RPMI7951 (cell line): ENCODE measurements at regions not wholly inside any gene's neighbourhood (a gene's known extent, or its start where the extent isn't known, plus 50 kb on each side); places are given as distances from the start of the nearest gene placed in this dataset.

Experiments used
- DNase-seq: peaks from one replicate; pipeline ENCODE4 v3.0.0-alpha.2; 2012; ENCODE audit warnings: low read depth

DNA sequence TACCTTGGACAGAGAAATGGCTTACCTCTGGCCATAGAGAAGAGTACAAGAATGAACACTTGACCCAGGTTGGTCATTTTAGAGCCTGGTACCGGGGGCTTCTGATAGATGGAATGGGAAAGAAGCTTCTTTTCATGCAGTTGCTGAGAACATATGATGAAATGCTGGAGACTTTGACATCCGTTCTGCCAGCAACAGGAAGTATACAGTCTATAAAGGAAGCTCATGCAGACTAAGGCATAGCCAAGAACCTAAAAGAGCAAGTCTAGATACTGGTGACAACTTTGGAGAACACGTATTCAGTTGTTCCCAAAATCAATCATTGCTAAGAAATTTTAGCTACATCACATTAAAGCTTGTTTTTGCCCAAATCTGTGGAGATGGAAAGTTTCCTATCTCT, 894.6 kb downstream of the METTL15 start:
- no peak for DNase-seq

- no peak for DNase-seq
Measured at GRCh38 chr11:28999620-29000019, 891.4 kb downstream of the METTL15 start.

DNA sequence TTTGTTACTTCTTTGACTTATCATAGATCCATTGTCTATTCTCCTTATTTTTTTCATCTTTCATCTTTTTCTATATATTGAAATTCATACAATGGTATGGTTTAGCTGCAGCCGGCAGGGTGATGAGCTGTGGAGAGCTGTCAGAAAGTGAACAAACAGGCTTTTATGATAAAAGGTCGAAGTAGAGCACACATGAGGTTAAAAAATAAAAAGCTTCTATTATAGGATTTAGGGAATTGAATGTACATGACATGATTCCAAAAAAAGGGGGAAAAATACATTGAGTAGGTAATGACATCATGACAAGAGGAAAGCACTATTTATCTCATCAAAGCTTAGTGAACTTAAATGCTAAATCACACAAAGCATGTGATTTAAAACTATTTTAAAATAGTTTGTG, 884.8 kb downstream of the METTL15 start:
- DNase-seq, result no peak

DNA sequence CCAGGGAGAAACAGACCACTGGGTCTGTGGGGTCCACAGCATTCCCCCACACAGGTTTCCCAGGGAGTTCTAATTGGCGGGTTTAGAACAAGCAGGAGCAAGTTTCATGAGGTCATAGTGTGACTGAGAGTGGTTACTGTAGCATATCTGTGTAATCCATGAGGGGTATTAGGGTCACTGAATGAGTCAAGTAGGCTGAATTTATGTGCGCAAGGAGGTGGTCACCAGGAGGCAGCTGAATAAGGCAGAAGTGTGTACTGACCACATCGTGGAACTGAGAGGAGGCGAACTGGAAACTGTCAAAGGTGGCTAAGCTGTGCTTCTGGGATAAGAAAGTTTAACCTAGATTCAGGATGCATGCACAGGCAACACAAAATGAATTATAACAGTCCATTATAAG, 876.0 kb downstream of the METTL15 start:
- no peak for DNase-seq

DNA sequence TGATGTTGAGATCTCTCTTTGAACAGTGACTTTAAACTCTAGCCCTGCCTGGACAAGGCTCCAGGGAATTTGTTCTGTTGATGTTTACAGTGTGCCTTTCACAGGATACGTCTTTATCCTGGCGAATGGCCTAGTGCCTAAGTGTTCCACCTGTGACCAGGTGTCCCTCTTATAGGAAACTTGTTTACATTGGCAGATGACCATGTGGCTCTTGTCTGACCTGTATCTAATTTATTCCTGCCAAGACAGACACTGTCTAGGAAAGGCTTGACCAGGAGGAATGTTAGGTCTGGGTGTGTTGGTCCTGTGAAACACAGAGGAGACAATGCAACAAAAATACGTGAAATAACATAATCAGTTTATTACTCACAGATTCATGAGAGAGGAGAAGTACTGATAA, 875.6 kb downstream of the METTL15 start:
- no peak for DNase-seq

GRCh38 chr11:28981381-28981780, 873.2 kb downstream of the METTL15 start:
- no peak for DNase-seq

- DNase-seq, result peak; percentile 30
Measured at GRCh38 chr11:28976801-28977145, 868.6 kb downstream of the METTL15 start.

DNA sequence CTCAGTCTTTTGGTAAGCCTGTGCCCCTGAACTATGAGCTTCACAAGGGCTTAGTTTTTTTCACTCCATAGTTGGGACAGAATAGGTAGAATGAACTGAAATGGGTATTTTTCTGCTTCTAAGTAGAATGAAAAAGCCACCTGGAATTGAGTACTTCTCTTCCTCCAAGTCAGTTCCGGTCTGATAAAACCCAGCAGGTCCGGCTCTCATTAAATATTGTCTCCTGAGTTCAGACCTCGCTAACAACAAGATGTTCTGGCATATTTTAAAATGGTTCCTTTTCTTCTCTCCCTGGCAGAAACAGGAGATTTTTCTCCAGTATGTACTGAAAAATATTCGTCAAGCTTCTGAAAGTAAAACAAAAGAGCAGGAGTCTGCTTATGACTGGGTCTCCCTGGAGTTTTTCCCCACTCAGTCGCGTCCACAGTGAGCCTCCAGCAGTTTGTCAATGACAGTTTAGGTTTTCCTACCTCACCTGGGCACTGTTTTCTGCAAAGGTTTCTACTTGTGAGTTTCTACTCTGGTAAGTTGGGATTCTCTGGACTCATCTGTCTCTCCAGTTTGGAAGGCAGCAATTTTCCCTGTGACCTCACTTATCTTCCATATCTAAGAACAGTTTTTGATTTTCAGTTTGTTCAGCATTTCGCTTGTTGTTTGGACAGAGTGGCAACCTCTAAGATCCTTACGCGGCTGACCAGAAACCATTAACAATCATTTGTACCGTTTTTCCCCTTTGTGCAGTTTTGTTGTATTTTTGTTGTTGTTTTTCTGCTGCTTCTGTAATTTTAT, 868.0 kb downstream of the METTL15 start:
- no peak for DNase-seq

DNA sequence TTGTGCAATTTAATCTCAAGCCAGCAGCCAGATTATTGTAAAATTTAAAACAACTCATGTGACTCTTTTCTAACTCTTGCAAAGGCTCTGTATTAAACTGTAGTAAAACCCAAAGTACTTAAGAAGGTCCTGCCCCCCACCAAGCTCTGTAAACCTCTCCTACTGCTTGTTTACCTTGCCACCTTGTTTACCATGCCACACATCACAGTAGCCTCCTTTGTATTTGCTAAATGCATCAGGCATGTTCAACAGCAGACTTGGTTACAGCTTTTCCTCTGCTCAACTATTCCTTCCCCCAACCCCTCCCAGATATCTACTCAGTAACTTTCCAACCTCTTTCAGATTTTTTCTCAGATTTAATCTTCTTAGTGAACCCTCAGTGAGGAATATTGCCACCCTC, 861.6 kb downstream of the METTL15 start:
- DNase-seq, result no peak

- DNase-seq, result peak; percentile 16
Measured at GRCh38 chr11:28966951-28967350, 858.8 kb downstream of the METTL15 start.

DNA sequence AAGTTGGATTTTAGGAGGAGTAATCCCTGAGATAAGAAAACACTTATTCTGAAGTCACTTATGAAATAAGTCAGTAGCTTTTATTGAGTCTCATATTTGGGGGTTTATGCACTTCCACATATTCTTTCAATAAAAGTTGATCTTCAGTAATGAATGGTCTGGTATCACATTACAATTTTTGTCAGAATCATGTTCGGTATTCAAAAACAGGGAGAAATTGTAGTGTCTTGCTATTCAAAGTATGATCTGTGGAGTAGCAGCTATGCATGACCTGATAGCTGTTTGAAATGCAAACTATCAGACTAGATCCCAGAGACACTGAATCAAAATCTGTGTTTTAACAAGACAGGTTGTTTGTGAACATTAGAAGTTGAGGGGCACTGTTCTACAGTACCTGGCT, 857.6 kb downstream of the METTL15 start:
- DNase-seq, result no peak

GRCh38 chr11:28964811-28965210, 856.6 kb downstream of the METTL15 start:
- no peak for DNase-seq

- DNase-seq, result peak; percentile 8
Measured at GRCh38 chr11:28963187-28963586, 855.0 kb downstream of the METTL15 start.

GRCh38 chr11:28962502-28962901, 854.3 kb downstream of the METTL15 start:
- no peak for DNase-seq

DNA sequence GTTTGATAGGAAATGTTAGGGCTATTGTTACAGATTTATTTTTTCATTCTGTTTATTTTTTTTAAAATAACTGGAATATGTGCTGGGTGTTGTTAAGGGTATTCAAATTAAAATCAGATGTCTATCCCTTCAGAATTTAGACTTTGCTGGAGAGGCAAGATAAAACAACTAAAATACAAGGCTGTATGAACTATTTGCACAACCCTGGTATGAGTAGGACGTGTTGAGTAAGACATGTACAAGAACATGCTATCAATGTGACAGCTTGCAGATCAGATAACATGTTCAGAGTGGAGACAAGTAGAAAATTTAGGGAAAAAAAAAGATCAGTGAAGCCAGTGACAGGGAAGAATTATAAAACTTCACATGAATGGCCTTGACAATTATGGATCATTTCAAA, 853.5 kb downstream of the METTL15 start:
- DNase-seq, result no peak

- DNase-seq, result no peak
Measured at GRCh38 chr11:28956446-28956845, 848.3 kb downstream of the METTL15 start.

GRCh38 chr11:28951191-28951590, 843.0 kb downstream of the METTL15 start:
- DNase-seq, result no peak

DNA sequence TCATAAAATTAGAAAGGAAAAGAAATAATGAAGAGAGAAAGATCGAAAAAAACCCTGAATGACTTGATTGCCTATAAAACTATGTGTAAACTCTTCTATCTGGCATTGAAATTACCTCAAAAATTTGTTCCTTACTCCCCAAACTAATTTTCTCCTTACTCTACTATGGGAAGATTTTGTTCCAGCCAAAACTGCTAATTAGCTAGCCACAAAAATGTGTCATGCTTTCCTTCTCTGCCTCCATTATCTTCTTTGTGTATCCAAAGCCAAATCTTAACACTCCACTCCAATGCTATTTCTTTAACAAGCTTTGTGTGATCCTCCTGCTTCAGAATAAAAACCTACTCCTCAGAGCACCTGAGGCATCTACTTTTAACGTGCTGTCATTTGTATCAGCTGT, 831.2 kb downstream of the METTL15 start:
- DNase-seq, result no peak

DNA sequence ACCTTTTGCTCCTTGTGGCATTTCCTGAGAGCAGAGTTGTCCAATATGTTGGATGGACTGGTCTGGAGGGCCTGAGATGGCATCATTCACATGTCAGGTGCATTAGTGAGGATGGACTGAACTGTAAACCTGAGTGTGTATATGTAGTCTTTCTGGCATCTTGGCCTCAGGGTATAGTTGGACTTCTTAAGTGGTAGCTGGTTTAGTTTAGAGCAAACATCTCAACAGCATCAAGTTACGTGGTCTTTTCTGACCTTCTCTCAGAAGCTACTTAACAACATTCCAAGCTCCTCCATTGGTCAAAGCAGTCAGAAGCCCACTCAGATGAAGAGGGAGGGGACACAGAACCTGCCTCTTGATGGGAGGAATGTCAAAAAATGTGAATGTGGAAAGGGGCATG, 829.9 kb downstream of the METTL15 start:
- DNase-seq, result no peak

GRCh38 chr11:28932940-28933339, 824.8 kb downstream of the METTL15 start:
- DNase-seq, result no peak

DNA sequence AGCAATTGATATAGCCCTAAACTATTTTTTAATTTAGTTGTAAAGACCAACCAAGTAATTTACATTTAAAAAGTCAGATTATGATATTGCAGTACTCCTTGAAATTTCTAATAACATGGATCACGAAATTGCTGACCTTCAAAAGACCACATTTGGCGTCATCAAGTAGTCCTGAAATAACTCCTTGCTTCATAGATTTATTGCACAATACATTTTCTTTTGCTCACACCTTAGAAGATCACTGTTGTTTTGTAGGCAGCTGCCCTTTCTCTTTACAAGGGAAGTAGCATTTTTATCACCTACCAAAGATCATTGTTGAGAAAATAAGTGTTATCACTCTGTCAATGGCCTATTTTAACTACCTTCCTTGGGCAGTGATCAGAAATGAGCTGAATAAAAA, 815.8 kb downstream of the METTL15 start:
- no peak for DNase-seq

- DNase-seq, result no peak
Measured at GRCh38 chr11:28922386-28922981, 814.3 kb downstream of the METTL15 start.

- no peak for DNase-seq
Measured at GRCh38 chr11:28919194-28919593, 811.0 kb downstream of the METTL15 start.

- DNase-seq, result no peak
Measured at GRCh38 chr11:28913883-28914282, 805.7 kb downstream of the METTL15 start.
